Activated T-cell treated with anti-CD3 and anti-CD28 coated beads for 24 hours (primary cell): ENCODE measurements at regions not wholly inside any gene's neighbourhood (a gene's known extent, or its start where the extent isn't known, plus 50 kb on each side); places are given as distances from the start of the nearest gene placed in this dataset.

Experiments
- DNase-seq: peaks from one replicate; pipeline ENCODE4 v3.0.0-alpha.2; 2020; ENCODE audit warnings: low read depth

DNA sequence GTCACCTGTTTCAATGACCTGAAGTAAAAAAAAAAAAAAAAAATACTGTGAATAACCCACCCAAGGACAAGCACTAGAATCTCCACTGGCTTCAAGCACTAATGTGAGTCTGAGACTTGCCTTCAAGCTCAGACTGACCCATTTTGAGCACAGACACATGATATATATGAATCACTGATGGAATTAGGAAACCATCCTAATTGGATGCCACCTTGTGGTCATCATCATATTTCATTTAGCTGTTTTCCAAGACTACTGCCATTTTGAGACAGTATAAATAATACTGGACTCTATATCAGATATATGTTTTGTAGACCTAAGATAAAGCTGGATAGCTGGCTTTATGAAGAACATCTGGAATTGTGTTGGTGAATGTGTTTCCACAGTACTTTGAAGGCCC is 1232.0 kb downstream of the KCNT2 start:
- no peak for DNase-seq

- DNase-seq = no peak
Measured at GRCh38 chr1:195373856-195374255, 1234.4 kb downstream of the KCNT2 start.

- DNase-seq = no peak
Measured at GRCh38 chr1:195345149-195345548, 1263.1 kb downstream of the KCNT2 start.

- DNase-seq = no peak
Measured at GRCh38 chr1:195337646-195338045, 1270.6 kb downstream of the KCNT2 start.

- no peak for DNase-seq
Measured at GRCh38 chr1:195336812-195337211, 1271.4 kb downstream of the KCNT2 start.

DNA sequence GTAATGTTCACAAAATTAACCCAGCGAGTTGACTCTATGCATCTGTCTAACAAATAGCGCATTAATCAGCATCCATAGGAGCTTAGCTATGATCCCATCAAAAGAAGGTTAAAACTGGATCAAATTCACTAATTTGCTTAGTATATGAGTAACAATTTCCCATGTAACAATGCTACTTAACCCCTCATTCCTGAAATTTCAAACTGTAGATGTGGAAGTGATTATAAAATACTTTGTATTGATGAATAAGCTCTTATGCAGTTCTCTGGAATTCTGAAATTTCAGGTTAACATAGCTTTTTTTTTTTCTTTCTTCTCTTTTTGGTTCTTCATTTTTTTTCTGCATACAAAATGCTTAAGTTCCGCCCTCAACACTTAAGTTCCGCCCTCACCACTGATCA is 1272.7 kb downstream of the KCNT2 start:
- DNase-seq = no peak

DNA sequence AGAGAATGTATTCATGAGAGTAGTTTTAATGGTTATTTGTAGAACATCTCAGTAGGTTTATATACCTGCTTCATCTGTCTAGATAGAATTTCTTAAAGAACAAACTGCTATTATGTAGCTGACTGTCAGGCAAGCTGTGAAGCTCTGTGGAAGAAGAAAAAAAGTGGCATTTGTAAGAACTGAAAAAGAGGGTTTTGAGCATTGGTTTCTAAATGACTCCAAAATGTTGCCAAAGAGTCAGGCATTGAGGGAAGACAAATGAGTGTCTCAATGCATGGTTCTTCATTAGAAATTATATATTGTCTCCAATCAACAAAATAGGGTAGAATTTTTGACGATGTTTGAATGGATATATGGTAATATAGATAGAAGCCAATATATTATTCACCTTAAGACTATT is 1276.1 kb downstream of the KCNT2 start:
- no peak for DNase-seq

- no peak for DNase-seq
Measured at GRCh38 chr1:195328681-195329080, 1279.6 kb downstream of the KCNT2 start.

DNA sequence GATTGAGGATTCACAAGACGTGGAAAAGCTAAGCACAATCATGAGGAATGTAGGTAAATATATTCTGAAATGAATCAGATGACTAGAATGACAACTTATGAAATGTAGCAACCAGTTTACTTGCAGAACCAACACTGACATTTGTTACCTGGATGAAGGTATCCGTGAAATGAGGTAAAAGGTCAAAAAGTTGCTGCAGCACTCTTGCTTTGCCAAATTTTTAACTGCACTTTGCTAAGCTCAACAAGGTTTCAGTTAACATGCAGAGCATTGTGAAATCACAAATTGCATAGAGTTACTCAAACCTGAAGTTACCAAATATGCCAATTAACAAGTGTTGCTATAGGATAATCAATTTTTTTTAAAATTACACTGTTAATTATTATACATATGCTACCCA is 1280.1 kb downstream of the KCNT2 start:
- no peak for DNase-seq

DNA sequence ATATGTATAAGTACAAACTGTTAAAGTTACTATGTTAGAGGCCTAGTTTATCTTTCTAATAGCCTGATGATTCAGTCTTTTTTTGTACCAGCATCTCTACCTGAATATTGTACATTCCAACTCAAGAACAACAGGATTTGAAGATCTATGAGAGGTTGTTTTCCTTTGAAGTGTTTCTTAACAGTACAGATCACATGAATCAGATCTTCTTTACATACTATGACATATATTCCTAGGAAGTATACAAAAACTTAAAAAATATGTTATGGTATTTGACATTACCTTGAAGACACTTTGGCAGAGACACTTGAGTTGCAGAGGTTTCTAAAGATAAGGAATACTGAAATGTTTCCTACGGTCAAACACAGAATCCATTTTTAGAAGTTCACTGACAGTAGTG is 1280.9 kb downstream of the KCNT2 start:
- DNase-seq = no peak

DNA sequence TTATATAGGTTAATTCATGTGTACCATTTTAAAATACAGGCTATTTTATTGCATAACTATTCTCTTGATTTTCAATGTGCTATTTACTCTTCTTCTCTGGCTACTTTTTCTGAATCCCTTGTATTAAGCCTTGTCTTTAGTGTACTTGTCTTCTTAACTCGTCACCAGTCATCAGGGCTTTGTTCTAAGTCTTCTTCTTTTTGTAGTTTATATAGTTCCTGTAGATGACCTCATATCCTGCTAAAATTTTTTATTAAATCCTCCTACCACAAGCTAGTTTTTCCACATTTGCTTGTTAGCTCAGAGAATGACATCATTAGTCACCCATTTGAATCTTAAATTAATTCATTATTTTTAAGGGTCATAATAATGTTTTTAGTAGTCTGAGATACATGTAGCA is 1281.9 kb downstream of the KCNT2 start:
- no peak for DNase-seq

- no peak for DNase-seq
Measured at GRCh38 chr1:195325181-195325580, 1283.1 kb downstream of the KCNT2 start.

DNA sequence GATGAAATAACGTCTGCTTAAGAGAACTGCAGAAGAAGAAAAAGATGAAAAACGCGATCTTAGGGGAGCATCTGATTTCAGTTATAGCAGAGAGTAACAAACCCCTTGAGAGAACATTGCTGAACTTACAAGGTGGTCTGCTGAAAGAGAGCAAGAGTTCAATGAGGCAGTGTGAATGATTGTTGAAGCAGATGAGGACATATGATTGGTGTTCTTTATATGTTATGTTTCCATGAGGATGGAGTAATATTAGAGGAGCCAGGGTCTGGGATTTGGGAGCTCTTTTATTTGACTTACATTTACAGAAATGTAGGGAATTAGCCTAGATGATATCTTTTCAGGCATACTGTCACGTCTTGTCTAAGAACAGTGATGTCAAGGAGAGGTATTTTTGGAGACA is 1302.0 kb downstream of the KCNT2 start:
- DNase-seq = no peak

- DNase-seq = no peak
Measured at GRCh38 chr1:195294911-195295310, 1313.3 kb downstream of the KCNT2 start.

DNA sequence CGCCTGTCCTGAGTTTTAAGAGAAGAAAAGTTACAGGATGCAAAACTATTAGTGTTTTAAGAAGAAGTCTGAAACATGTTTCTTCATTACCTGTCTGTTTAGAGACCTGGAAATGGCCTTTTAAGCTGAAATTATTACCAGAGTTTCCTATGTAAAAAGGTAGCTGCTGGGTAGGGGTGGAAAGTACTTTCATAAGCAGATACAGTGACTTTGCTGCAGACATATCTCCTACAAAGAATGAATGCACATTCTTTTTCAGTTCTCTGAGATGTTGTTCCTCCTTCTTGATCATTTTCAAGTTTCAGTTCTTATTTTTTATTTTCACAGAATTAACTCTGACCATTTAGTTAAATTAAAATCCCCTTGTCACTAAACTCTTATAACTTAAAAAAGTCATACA is 1329.6 kb downstream of the KCNT2 start:
- DNase-seq = no peak

DNA sequence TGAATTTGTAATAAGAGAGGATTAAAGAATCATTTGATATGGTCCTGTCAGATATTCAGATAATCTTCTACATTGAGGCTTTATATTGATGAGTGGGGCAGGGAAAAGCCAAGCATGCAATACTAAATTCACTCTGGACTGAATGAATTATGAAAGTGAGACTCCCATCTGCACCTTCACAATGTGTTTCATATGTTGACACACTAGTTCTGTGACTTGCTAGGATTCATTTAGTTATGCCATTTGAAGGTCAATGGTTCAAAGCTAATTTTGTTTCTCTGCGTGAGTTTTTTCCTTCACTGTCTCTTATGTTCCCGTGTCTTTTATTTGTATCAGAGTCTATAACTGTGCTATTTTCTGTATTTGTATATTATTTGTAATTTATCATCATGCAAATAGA is 1332.5 kb downstream of the KCNT2 start:
- DNase-seq = no peak

DNA sequence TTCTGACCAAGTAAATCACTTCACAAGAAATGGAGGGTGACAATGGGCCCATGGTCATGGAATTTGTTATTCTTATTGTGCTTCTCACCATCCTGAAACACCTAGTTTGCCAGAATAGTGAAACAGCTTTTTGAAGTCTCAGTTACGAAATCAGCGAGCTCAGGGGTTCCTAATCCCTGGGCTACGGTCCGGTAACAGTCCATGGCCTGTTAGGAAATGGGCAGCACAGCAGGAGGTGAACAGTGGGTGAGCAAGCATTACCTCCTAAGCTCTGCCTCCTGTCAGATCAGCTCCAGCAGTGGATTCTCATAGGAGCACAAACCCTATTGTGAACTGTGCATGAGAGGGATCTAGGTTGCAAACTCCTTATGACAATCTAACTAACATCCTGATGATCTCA is 1356.3 kb downstream of the KCNT2 start:
- no peak for DNase-seq

DNA sequence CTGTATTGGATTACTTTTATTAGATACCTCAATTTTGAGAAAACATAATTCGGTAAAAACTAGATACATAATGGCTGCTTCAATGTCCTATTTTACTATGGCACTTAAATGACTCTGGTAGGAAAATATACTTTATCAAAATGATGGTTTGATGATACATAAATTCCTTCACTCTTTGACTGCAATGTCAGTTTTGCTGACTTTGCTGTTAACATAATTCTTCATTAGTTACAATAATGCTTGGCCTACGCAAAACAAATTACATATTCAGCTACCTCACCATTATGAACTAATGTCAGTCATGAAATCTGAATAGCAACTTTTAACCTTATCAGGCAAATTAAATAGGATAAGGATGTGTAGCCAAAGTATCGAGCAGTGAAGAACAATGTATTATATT is 1364.7 kb downstream of the KCNT2 start:
- DNase-seq = no peak

DNA sequence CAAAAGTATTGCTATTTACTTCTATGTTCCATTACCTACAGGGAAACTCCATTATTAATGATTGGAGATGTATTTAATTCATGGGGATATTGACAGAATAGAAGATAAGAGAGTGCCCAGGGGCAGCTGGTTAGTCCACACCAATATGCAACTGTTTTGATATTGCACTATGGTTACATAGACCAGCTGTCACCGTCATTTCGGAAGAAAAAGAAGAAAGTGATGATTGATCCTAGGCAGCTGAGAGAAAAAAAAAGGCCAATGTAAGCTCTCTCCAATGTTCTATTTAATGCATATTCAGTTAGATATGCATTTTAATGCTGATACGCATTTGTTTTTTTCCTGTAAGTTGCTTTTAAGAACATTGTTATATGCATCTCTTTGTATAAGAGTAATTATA is 1367.2 kb downstream of the KCNT2 start:
- no peak for DNase-seq

GRCh38 chr1:195238313-195238712 is 1369.9 kb downstream of the KCNT2 start:
- DNase-seq = no peak

GRCh38 chr1:195236991-195237889 is 1371.0 kb downstream of the KCNT2 start:
- no peak for DNase-seq

DNA sequence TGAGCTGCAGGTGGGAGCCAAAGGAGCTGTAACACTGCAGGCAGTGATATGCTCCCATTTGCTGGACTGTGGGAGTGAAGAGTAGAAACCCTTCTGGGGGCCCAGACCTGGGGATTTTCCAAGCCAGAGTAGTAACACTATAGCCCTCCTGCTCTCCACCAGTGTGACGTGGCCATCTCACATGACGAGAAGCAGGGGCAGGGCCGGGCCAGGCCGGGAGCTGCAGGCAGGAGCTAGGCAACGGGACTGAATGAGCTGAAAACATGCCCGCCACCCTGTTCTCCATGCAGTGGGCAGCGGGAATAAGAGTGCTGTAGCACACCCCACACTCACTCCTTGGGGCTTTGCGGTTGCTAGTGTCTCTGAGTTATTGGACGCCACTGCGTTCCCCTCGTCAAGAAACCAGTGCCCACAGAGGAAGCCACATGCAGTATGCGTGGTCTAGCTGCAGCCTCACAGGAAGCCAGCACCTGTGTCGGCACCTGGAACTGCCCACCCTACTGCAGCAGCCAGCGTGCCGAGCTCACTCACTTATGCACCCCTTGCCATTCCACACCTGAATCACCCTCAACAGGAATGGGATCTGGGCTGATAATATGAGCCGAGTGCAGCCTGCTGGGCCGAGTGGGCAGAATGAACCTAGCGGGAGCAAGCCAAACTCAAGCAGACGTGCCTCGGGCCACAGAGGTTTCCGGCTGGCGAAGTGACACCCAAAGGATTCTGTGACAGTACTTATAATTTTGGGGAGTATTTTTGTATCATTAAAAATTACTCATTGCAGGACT is 1389.6 kb downstream of the KCNT2 start:
- DNase-seq = no peak

GRCh38 chr1:195202241-195202640 is 1406.0 kb downstream of the KCNT2 start:
- no peak for DNase-seq
